Stimulated activated naive CD8-positive, alpha-beta T cell treated with anti-CD3 and anti-CD28 coated beads, Interleukin-15, Interleukin-2, amounts not matched to agents 100 ng/mL and 50 ng/mL, for 24 hours (primary cell): ENCODE measurements at regions not wholly inside any gene's neighbourhood (a gene's known extent, or its start where the extent isn't known, plus 50 kb on each side); places are given as distances from the start of the nearest gene placed in this dataset.

Experiments
- H3K27ac Mint-ChIP-seq: one replicate; pipeline ENCODE4 v1.8.0; 2021; ENCODE audit warnings: mild to moderate bottlenecking, mixed read lengths
- H3K27me3 Mint-ChIP-seq: one replicate; pipeline ENCODE4 v1.8.0; 2021; ENCODE audit warnings: mixed read lengths
- H3K36me3 Mint-ChIP-seq: one replicate; pipeline ENCODE4 v1.8.0; 2021; ENCODE audit warnings: low read depth, mixed read lengths
- H3K4me1 Mint-ChIP-seq: one replicate; pipeline ENCODE4 v1.8.0; 2021; ENCODE audit warnings: low read depth, mixed read lengths
- H3K4me3 Mint-ChIP-seq: one replicate; pipeline ENCODE4 v1.8.0; 2021; ENCODE audit warnings: mild to moderate bottlenecking, mixed read lengths
- H3K9me3 Mint-ChIP-seq: one replicate; pipeline ENCODE4 v1.8.0; 2021; ENCODE audit warnings: mixed read lengths

DNA sequence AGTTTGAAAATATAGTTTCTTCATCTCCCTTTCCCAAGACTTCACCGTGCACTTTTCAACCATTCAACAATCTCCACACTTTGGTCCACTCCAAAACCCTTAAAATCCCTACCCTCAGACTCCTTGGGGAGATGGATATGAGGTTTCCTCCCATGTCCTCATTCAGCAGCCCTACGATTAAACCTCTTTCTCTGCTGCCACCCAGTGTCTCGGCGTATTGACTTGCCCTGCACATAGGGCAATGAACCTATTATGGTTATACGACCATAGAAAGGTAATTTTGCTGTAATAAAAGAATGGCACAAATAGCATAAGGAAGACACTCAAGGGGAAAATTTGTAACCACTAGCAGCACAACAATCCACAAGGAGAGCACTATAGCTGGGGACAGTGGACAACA is 803.5 kb downstream of the TLE1 start:
- Mint-ChIP-seq H3K36me3 (no peaks in the 10 kb centered on the region), H3K27me3 (no peaks in the 10 kb centered on the region), H3K9me3 (no peaks in the 10 kb centered on the region), H3K27ac (no peak overlapping the region), H3K4me1 (no peaks in the 10 kb centered on the region), H3K4me3 (no peak overlapping the region)

DNA sequence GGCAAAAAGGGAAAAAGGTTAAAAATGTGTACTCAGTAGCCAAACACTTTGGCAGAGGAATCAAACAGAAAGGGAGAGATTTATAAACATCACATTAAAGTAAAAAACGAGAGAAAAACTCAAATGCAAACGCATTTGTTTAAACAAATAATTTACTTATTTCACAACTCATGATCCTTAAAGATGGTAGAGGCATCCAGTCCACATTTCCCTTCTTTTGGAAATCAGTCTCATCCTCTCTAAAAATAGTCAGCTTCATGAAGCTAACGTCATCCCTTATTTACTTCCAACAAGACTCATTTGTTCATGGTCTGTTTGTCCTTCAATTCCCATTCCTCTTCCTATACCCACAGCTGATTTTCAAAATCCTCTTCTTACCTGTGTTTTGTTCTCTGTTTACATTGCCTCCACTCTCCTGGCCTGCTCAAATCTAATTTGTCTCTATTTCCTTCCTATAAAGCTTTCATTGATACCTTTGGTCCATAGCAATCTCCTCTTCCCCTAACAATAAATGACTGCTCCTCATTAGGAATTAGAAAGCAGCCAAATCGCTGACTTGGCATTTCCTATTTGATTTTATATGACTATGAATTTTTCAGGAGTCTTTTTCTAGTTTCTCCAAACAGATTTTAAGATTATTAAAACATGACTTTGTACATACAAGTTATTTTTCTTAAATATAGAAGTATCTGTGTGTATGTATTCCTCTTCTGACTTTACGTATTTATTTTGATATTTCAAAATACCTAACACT is 805.3 kb downstream of the TLE1 start:
- no peaks in the 10 kb centered on the region for H3K36me3 Mint-ChIP-seq
- no peaks in the 10 kb centered on the region for H3K4me1 Mint-ChIP-seq
- no peak overlapping the region for H3K4me3 Mint-ChIP-seq
- H3K27me3 Mint-ChIP-seq: no peaks in the 10 kb centered on the region
- H3K27ac Mint-ChIP-seq: no peak overlapping the region
- no peaks in the 10 kb centered on the region for H3K9me3 Mint-ChIP-seq

DNA sequence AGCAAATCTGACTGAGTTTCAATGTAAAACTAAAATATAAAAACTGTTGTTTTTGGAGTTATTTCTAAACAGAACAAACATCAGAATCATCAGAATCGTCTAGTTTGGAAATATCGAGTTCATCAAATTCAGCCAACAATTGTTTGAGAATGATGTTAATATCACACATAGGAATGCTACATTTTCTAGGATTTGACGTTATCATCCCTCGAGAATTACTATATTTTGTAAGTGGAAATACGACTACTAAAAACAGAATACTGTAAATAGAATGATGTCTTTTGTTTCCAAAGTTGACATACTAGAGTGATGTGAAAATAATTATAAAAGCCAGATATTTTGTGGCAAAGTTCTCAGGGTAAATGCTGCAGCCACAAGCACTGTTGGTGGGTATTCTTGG is 805.9 kb downstream of the TLE1 start:
- H3K27me3 Mint-ChIP-seq: no peaks in the 10 kb centered on the region
- H3K4me3 Mint-ChIP-seq: no peak overlapping the region
- no peaks in the 10 kb centered on the region for H3K4me1 Mint-ChIP-seq
- no peaks in the 10 kb centered on the region for H3K9me3 Mint-ChIP-seq
- no peak overlapping the region for H3K27ac Mint-ChIP-seq
- H3K36me3 Mint-ChIP-seq: no peaks in the 10 kb centered on the region

DNA sequence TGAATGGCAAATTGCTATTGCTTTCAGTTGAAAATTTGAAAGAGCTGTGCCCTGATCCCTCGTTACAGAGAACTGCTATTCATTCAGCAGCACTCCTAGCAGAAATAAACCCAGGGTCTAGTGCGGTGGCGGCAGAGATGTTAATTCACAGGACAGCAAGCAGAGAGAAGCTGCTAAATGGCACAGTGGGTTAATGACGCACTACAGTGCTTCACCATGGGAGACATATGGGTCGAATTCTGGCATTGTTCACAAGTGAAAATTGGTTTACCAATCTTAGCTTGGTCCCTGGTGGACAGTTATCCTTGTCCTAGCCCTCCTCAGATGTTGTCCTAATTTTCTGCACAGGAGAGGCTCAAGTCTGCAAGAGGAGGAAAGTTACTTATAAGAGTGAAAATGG is 807.4 kb downstream of the TLE1 start:
- no peaks in the 10 kb centered on the region for H3K36me3 Mint-ChIP-seq
- no peak overlapping the region for H3K27ac Mint-ChIP-seq
- no peaks in the 10 kb centered on the region for H3K27me3 Mint-ChIP-seq
- no peak overlapping the region for H3K4me3 Mint-ChIP-seq
- H3K4me1 Mint-ChIP-seq: no peaks in the 10 kb centered on the region
- H3K9me3 Mint-ChIP-seq: no peaks in the 10 kb centered on the region

DNA sequence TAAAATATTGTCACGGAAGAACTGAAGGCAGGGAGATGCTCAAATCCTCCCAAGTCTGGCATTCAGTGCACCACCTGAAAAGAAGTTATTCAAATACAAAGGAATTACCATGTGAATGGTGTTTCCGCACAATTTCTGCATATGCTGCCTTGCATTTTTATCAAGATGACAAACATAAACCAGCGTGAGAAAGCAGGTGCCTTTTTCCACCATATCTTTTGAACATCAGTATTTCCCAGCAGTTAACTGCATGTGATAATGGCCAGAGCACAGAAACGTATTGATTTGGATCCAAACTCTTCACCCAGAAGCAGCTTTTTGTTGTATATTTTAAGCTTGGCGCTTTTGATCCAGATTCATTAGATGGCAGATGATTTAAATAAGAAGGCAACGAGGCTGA is 808.0 kb downstream of the TLE1 start:
- H3K27ac Mint-ChIP-seq: no peak overlapping the region
- no peaks in the 10 kb centered on the region for H3K4me1 Mint-ChIP-seq
- no peaks in the 10 kb centered on the region for H3K36me3 Mint-ChIP-seq
- H3K9me3 Mint-ChIP-seq: no peaks in the 10 kb centered on the region
- no peak overlapping the region for H3K4me3 Mint-ChIP-seq
- no peaks in the 10 kb centered on the region for H3K27me3 Mint-ChIP-seq

DNA sequence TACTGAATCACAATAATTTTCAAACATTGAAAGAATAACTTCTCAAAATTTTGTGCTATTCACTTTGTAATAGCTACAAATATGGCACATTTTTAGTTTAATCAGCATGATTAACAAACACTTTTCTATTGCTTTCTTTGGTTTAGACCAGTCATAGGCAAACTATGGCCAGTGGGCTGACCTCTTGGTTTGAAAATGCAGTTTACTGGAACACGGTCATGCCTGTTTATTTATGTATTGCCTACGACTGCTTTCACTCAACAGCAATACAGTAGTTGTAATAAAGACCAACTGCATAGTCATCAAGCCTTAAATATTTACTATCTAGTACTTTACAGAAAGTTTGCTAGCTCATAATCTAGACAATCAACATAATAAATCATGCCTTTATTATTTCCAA is 810.8 kb downstream of the TLE1 start:
- H3K27ac Mint-ChIP-seq: no peak overlapping the region
- no peaks in the 10 kb centered on the region for H3K36me3 Mint-ChIP-seq
- no peak overlapping the region for H3K4me3 Mint-ChIP-seq
- H3K27me3 Mint-ChIP-seq: no peaks in the 10 kb centered on the region
- no peaks in the 10 kb centered on the region for H3K4me1 Mint-ChIP-seq
- peaks cover 7% of the 10 kb centered on the region for H3K9me3 Mint-ChIP-seq

DNA sequence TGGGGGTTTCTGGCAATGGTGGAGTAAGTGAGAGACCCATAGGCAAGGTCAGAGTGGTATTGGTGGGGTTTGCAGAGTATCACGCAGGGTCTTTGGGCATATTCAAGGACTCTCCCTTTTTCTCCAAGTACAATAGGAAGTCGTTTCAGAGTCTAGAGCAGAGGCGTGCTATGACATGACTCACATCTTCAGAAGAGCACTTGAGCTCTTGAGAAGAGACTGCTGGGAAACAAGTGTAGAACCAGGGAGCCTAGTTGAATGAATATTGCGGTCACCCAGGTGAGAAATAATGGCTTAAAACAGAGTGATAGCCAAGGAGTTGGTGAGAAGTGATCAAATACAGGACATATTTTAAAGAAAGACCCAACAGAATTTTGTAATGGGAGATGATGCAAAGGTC is 813.4 kb downstream of the TLE1 start:
- Mint-ChIP-seq H3K9me3 (peaks cover 7% of the 10 kb centered on the region), H3K4me1 (no peaks in the 10 kb centered on the region), H3K4me3 (no peak overlapping the region), H3K27ac (no peak overlapping the region), H3K36me3 (no peaks in the 10 kb centered on the region), H3K27me3 (no peaks in the 10 kb centered on the region)

DNA sequence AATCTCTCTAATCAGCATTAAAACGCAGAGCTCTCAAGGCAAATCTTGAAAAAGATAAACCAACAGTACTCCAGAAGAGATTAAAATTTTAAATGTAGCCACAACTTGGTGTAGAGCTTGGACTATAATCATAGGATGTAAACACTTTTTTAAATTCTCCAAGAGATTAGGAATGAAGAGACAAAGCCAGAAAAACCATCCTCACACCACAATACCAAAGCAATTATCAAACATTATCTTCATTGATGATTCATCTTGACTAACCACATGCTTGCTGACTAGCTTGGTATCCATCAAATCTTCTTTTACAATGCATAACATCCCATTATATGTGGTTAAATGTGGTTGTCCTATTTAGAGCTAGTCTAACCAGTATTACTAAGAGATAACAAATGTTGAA is 815.1 kb downstream of the TLE1 start:
- Mint-ChIP-seq H3K27me3 (no peaks in the 10 kb centered on the region), H3K9me3 (peaks cover 7% of the 10 kb centered on the region), H3K4me3 (no peak overlapping the region), H3K4me1 (no peaks in the 10 kb centered on the region), H3K36me3 (no peaks in the 10 kb centered on the region), H3K27ac (no peak overlapping the region)

DNA sequence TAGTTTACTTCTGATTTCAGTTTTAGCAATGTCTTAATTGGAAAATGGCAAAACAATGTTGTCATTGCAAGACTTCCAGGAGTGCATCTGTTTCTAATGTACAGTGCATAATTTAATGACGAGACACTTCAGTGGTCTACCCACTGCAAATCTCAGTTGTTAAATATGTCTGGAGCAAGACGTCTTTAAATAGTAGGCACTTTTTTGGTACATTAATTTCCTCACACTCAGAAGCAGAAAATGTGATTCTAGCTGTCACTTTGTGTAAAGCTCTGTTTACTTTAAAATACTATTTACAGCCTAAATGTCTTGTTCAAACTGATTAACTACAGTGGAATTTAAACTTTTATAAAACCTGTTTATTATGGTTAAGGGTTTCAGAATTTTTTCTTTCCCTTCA is 815.5 kb downstream of the TLE1 start:
- Mint-ChIP-seq H3K27me3 (no peaks in the 10 kb centered on the region), H3K4me1 (no peaks in the 10 kb centered on the region), H3K36me3 (no peaks in the 10 kb centered on the region), H3K4me3 (no peak overlapping the region), H3K27ac (no peak overlapping the region), H3K9me3 (peaks cover 8% of the 10 kb centered on the region)

DNA sequence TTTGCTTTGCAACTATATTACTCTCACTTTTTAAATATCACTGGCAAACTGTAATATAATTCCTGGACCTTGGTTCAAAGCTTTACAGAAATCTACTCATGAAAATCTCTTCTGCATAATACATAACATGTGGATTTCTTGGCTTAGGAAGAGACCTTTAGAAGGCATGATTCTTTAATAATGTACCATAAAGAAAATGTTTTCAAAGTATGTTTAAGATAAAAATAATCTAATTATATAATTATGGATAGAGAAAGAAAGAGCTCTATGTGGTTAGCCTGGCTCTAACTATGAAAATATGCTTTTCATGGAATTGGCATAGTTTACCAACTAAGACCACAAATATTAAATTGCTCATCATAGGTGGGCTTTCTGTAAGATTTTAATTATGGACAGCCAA is 817.8 kb downstream of the TLE1 start:
- Mint-ChIP-seq H3K27me3 (no peaks in the 10 kb centered on the region), H3K27ac (no peak overlapping the region), H3K9me3 (peaks cover 26% of the 10 kb centered on the region), H3K36me3 (no peaks in the 10 kb centered on the region), H3K4me3 (no peak overlapping the region), H3K4me1 (no peaks in the 10 kb centered on the region)

DNA sequence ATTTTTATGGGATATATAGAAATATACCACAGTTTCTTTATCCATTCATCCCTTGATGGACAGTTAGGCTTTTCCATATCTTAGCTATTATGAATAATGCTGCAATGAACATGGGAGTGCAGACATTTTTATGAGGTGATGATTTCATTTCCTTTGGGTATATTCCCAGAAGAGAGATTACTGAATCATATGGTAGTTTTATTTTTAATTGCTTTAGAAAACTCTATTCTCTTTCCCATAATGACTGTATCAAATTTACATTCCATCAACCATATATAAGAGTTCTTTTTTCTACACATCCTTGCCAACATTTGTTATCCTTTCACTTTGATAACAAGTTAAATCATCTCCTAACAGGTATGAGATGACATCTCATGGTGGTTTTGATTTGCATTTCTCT is 821.6 kb downstream of the TLE1 start:
- no peak overlapping the region for H3K4me3 Mint-ChIP-seq
- peaks cover 24% of the 10 kb centered on the region for H3K9me3 Mint-ChIP-seq
- no peaks in the 10 kb centered on the region for H3K36me3 Mint-ChIP-seq
- no peaks in the 10 kb centered on the region for H3K27me3 Mint-ChIP-seq
- no peak overlapping the region for H3K27ac Mint-ChIP-seq
- no peaks in the 10 kb centered on the region for H3K4me1 Mint-ChIP-seq

DNA sequence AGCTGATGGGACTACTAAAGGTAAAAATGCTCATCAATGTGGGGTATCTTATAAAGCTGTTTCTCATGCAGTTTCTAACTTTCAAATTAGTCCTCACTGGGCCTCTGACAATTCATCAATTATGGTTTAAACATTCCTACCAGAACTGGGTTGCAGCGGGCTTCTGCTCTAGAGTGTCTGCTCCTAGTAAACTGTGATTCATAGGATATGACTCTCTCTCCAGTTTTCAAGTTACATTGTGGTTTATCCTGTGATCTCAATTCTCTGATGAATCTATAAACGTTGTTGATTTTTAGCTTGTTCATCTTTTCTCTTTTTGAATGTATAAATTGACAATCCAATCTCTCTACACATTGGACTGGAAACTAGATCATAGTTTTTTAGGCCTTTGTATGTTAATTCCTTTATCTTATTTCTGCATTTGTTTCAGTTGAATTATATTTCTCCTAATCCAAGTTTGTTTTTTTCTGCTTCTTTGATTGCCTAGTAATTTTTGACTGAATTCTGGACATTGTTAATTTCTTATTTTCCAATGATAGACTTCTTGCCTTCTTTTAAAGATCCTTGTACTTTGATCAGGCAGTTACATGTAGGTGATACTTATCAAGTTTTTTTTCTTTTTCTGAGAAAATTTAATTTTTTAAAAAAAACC is 822.6 kb downstream of the TLE1 start:
- Mint-ChIP-seq H3K36me3 (no peaks in the 10 kb centered on the region), H3K4me3 (no peak overlapping the region), H3K27me3 (no peaks in the 10 kb centered on the region), H3K9me3 (peaks cover 24% of the 10 kb centered on the region), H3K27ac (no peak overlapping the region), H3K4me1 (no peaks in the 10 kb centered on the region)

DNA sequence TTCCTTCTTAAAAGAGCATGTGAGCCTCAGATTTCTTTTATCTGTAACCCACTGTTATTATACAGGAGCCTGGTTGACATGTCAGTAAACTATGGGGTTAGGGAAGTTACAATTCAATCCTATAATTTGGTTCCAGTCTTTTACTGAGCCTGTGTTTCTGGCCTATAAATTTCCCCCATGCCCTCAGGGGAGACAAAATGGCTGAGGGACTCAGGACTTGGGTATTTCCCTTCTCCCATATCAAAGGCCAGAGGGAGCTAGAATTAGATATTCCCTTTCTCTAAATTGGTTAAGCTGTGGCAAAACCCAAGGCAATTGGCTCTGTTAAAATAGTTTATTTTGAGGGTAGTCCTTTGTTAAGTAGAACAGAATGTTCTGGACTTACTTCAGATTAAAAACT is 823.2 kb downstream of the TLE1 start:
- H3K4me1 Mint-ChIP-seq: no peaks in the 10 kb centered on the region
- no peak overlapping the region for H3K4me3 Mint-ChIP-seq

DNA sequence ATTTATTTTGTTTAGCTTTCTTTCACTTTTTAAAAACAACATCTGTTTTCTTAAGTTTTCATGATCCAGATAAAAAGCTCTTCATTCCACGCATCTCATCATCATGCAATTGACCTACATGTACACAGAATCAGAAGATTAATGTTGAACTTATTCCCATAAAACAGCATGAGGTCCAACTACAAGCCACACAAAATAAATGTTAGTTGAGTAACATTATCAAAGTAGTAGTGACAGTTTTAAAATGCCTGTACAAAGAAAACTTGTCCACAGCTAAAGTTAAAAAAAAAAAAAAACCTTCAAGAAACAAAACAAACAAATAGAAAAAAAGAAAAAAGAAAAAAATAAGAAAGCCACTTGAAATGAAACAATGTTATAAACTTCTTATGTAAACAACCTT is 846.3 kb downstream of the TLE1 start:
- no peaks in the 10 kb centered on the region for H3K4me1 Mint-ChIP-seq
- H3K27me3 Mint-ChIP-seq: no peaks in the 10 kb centered on the region
- peaks cover 9% of the 10 kb centered on the region for H3K9me3 Mint-ChIP-seq
- no peak overlapping the region for H3K4me3 Mint-ChIP-seq
- no peaks in the 10 kb centered on the region for H3K36me3 Mint-ChIP-seq
- H3K27ac Mint-ChIP-seq: no peak overlapping the region

More for the DNA sequence above, 823.2 kb downstream of the TLE1 start:
- no peaks in the 10 kb centered on the region for H3K27me3 Mint-ChIP-seq
- H3K9me3 Mint-ChIP-seq: peaks cover 24% of the 10 kb centered on the region
- H3K36me3 Mint-ChIP-seq: no peaks in the 10 kb centered on the region
- H3K27ac Mint-ChIP-seq: no peak overlapping the region

DNA sequence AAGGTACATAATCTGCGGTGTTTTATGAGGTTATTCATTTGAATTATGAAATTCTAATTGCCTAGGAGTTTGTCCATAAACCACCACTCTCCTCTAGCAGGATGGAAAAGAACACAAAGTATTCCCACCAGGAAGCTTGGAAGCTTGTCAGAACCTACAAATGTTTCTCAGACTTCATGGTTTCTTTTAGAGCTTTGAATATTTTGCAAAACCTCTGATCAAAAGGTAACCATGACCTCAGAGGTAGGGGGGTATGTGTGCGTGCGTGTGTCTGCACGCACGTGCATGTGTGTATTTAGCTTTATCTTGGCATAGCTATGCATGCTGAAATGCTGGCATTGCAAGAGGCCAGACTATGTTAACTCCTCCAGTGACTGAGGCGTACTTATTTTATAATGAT is 847.0 kb downstream of the TLE1 start:
- peaks cover 9% of the 10 kb centered on the region for H3K9me3 Mint-ChIP-seq
- no peaks in the 10 kb centered on the region for H3K36me3 Mint-ChIP-seq
- no peaks in the 10 kb centered on the region for H3K27me3 Mint-ChIP-seq
- no peak overlapping the region for H3K27ac Mint-ChIP-seq
- no peak overlapping the region for H3K4me3 Mint-ChIP-seq
- H3K4me1 Mint-ChIP-seq: no peaks in the 10 kb centered on the region

DNA sequence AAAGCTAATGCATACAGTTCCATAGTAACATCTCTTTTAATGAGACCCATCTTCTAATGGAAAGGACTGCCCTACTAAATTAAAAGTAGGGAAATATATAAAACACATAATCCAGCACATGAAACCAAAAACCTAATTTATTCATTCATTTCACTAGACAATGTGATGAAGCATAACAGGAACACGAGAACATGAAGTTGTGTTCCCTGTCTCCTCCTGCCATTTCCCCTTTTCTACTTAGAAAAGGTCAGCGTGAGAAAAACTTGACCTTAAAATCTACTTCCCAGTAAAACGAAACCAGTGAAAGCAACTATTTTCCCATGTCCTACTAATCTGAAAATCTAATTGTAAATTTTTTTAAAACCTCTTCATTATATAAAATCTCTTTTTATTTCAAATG is 847.5 kb downstream of the TLE1 start:
- no peak overlapping the region for H3K27ac Mint-ChIP-seq
- H3K4me1 Mint-ChIP-seq: no peaks in the 10 kb centered on the region
- H3K27me3 Mint-ChIP-seq: no peaks in the 10 kb centered on the region
- H3K36me3 Mint-ChIP-seq: no peaks in the 10 kb centered on the region
- no peak overlapping the region for H3K4me3 Mint-ChIP-seq
- peaks cover 9% of the 10 kb centered on the region for H3K9me3 Mint-ChIP-seq
